Heart left ventricle (tissue), 13 donors: ENCODE measurements at regions not wholly inside any gene's neighbourhood (a gene's known extent, or its start where the extent isn't known, plus 50 kb on each side); places are given as distances from the start of the nearest gene placed in this dataset.

Experiments
- POLR2A ChIP-seq, 2 donors: fragments of 450-650 bp; IDR thresholded peaks; one replicate each; pipeline ENCODE4 v1.6.1; 2017; ENCODE audit warnings: antibody characterized with exemption in 2 of 2, mild to moderate bottlenecking in 2 of 2, moderate library complexity in 2 of 2
- TF ChIP-seq, protein P1 (sequence below), 12 donors: fragments of 200-600 bp; sonication (generic) in 4 of 12; IDR thresholded peaks; one replicate each; pipeline versions ENCODE4 v1.5.0 to v1.8.0; 2018 to 2022; ENCODE audit warnings: antibody characterized with exemption in 12 of 12, mild to moderate bottlenecking in 5 of 12
- donor health status: ischemic (EF 13 %, LVEDD 7.1; RV severe dilation, severe dysfunction).
- donor health status: DM: no; HTN: yes; CAD: no.
- donor health status: DM: no; HTN: no; CAD: no.
- donor health status: ischemic (EF 25% LVEDD 6.9; RV normal size, moderate dysfunction).
- donor health status: ischemic (EF 25% LVEDD 5.7; RV mildly dilated, moderate dysfunction).
- donor health status: ischemic (EF 35%, LVEDD 5.7; RV mildly dilated, moderate dysfunction).
- donor health status: nonischemic (EF 11% LVEDD 7.7; RV severe dilation, severe dysfunction).
- donor health status: DM: yes; HTN: yes; CAD: no.
- donor health status: PGD.
- donor health status: ischemic (EF 29% LVEDD 5.4; RV normal size, mild dysfunction).
- donor health status: nonischemic (EF 23%, LVEDD 6.1; RV moderate dilation, normal function).

GRCh38 chr19:29264897-29265296 lies 51.9 kb upstream of the UQCRFS1 start:
- TF ChIP-seq, protein P1, sequence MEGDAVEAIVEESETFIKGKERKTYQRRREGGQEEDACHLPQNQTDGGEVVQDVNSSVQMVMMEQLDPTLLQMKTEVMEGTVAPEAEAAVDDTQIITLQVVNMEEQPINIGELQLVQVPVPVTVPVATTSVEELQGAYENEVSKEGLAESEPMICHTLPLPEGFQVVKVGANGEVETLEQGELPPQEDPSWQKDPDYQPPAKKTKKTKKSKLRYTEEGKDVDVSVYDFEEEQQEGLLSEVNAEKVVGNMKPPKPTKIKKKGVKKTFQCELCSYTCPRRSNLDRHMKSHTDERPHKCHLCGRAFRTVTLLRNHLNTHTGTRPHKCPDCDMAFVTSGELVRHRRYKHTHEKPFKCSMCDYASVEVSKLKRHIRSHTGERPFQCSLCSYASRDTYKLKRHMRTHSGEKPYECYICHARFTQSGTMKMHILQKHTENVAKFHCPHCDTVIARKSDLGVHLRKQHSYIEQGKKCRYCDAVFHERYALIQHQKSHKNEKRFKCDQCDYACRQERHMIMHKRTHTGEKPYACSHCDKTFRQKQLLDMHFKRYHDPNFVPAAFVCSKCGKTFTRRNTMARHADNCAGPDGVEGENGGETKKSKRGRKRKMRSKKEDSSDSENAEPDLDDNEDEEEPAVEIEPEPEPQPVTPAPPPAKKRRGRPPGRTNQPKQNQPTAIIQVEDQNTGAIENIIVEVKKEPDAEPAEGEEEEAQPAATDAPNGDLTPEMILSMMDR (IDR thresholded peaks at IDR 0.05) = no peak
- no peak for TF ChIP-seq POLR2A (IDR thresholded peaks at IDR 0.05)
